ENCODE measurements at regions not wholly inside any gene's neighbourhood (a gene's known extent, or its start where the extent isn't known, plus 50 kb on each side); places are given as distances from the start of the nearest gene placed in this dataset.

DNA sequence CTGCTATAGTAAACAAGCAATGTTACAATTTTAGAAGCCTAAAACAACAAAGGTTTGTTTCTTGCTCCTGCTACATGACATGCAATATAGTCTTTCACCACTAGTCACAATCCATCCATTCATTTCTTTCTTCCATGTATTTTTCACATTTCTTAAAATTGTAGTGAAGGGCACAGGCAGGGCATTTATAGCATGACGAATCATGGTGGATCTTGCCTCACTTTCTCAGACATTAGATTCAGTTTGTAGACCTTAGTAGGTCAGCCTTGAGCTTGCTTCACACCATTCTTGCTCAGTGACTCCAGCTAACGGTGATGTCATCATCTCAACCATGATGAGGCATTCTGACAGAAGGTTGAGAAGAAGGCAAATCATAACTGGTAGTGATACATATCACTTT lies 546.8 kb downstream of the TBL1XR1 start:
- DNase-seq (ENCODE audit: low spot score) = no peak
- H3K27ac ChIP-seq (ENCODE audit: low read depth, low read length, poor library complexity, severe bottlenecking) = no peak overlapping the region
- ChIA-PET POLR2A (interaction anchor here (0.6 kb wide), 1 partner anchor 18 kb away, joined by 3 read pairs; no protein-coding TSS in a partner anchor), CTCF (ENCODE audit: unreplicated experiment) (no interaction called here)
- no peak overlapping the region for H2AFZ ChIP-seq (ENCODE audit: low read length)
- H3K4me3 ChIP-seq (ENCODE audit: low read depth, low read length, poor library complexity, severe bottlenecking) = no peak overlapping the region
- TF ChIP-seq EZH2phosphoT487 (IDR thresholded peaks at IDR 0.05; ENCODE audit: borderline replicate concordance, low read depth, low read length) = no peak
- TF ChIP-seq, protein P1, sequence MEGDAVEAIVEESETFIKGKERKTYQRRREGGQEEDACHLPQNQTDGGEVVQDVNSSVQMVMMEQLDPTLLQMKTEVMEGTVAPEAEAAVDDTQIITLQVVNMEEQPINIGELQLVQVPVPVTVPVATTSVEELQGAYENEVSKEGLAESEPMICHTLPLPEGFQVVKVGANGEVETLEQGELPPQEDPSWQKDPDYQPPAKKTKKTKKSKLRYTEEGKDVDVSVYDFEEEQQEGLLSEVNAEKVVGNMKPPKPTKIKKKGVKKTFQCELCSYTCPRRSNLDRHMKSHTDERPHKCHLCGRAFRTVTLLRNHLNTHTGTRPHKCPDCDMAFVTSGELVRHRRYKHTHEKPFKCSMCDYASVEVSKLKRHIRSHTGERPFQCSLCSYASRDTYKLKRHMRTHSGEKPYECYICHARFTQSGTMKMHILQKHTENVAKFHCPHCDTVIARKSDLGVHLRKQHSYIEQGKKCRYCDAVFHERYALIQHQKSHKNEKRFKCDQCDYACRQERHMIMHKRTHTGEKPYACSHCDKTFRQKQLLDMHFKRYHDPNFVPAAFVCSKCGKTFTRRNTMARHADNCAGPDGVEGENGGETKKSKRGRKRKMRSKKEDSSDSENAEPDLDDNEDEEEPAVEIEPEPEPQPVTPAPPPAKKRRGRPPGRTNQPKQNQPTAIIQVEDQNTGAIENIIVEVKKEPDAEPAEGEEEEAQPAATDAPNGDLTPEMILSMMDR (conservative IDR thresholded peaks at IDR 0.05; ENCODE audit: low read length) = peak; percentile 52
- no peaks in the 10 kb centered on the region; the same call in 1 of the 2 replicates for H3K9me2 ChIP-seq (ENCODE audit: insufficient read depth, low read length)
- no peak overlapping the region for H3K4me2 ChIP-seq (ENCODE audit: low read length)
- no peaks in the 10 kb centered on the region for H3K36me3 ChIP-seq (ENCODE audit: insufficient read depth, low read length)
- BruUV-seq (replicated peaks) = no TSS peak
- no peaks in the 10 kb centered on the region for H3K9me3 ChIP-seq (ENCODE audit: low read length)
- intact Hi-C loops (cut with micrococcal nuclease; ENCODE audit: unreplicated experiment) = no loop called here
- no peaks in the 10 kb centered on the region for H4K20me1 ChIP-seq (ENCODE audit: insufficient read depth, low read length)
- H3K79me2 ChIP-seq (ENCODE audit: insufficient read depth, low read depth, low read length) = no peaks in the 10 kb centered on the region
- H3K4me1 ChIP-seq (ENCODE audit: insufficient read depth, low read length, poor library complexity, severe bottlenecking) = no peaks in the 10 kb centered on the region

DNA sequence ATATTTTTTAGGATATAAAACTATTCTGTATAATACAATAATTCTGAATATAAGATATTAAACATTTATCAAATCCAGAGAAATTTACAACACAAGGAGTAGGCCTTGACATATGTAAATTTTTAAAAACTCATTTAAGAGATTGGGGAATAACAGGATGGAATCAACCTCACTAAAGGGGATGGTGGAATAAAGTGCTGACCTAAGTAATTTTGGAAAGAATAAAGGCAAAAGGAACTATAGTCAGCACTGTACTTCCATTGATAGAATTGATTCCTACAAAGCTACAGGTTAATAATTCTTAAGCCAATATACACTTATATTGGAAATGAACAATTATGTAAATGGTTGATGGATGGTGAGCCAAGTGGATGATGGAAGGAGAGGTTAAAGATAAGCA lies 549.3 kb downstream of the TBL1XR1 start:
- Histone ChIP-seq H3K4me1 (ENCODE audit: insufficient read depth, low read length, poor library complexity, severe bottlenecking) (no peaks in the 10 kb centered on the region), H4K20me1 (ENCODE audit: insufficient read depth, low read length) (no peaks in the 10 kb centered on the region), H3K27ac (ENCODE audit: low read depth, low read length, poor library complexity, severe bottlenecking) (no peak overlapping the region), H3K79me2 (ENCODE audit: insufficient read depth, low read depth, low read length) (no peaks in the 10 kb centered on the region), H3K9me3 (ENCODE audit: low read length) (no peaks in the 10 kb centered on the region), H3K9me2 (ENCODE audit: insufficient read depth, low read length) (no peaks in the 10 kb centered on the region; the same call in 1 of the 2 replicates), H3K36me3 (ENCODE audit: insufficient read depth, low read length) (no peaks in the 10 kb centered on the region), H3K4me3 (ENCODE audit: low read depth, low read length, poor library complexity, severe bottlenecking) (no peak overlapping the region), H2AFZ (ENCODE audit: low read length) (no peak overlapping the region), H3K4me2 (ENCODE audit: low read length) (no peak overlapping the region)
- no TSS peak for BruUV-seq (replicated peaks)
- ChIA-PET POLR2A (interaction anchor here (0.6 to 1.1 kb wide), 2 partner anchors 231 to 344 kb away, joined by 3 to 4 read pairs; no protein-coding TSS in a partner anchor), CTCF (ENCODE audit: unreplicated experiment) (no interaction called here)
- TF ChIP-seq EZH2phosphoT487 (IDR thresholded peaks at IDR 0.05; ENCODE audit: borderline replicate concordance, low read depth, low read length) = no peak
- TF ChIP-seq, protein P1 (conservative IDR thresholded peaks at IDR 0.05; ENCODE audit: low read length) = no peak
- DNase-seq (ENCODE audit: low spot score) = no peak
- intact Hi-C loops (cut with micrococcal nuclease; ENCODE audit: unreplicated experiment) = no loop called here

DNA sequence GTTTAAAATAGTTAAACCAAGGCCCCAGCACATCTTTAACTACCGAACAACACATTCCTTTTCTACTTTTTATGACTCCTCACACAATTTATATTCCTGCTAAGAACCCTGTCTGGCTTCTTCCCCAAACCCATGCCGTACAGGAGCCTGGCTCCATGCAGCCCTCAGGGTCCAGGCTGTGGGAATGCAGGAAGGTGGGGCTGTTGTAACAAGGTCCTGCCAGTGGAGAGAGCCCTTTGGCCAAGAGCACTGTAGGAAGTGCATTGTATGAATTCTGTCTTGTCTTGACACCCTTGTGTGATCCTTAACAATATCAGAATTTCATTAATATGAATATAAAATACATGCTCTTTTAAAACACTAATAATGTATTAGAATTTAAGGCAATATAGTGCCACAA lies 563.8 kb downstream of the TBL1XR1 start:
- CTCF ChIA-PET (ENCODE audit: unreplicated experiment) = no interaction called here

More for the DNA sequence above, 563.8 kb downstream of the TBL1XR1 start:
- Histone ChIP-seq H3K9me2 (ENCODE audit: insufficient read depth, low read length) (no peaks in the 10 kb centered on the region), H3K79me2 (ENCODE audit: insufficient read depth, low read depth, low read length) (no peaks in the 10 kb centered on the region), H3K9me3 (ENCODE audit: low read length) (no peaks in the 10 kb centered on the region), H3K36me3 (ENCODE audit: insufficient read depth, low read length) (no peaks in the 10 kb centered on the region), H2AFZ (ENCODE audit: low read length) (no peak overlapping the region), H3K4me3 (ENCODE audit: low read depth, low read length, poor library complexity, severe bottlenecking) (no peak overlapping the region), H4K20me1 (ENCODE audit: insufficient read depth, low read length) (no peaks in the 10 kb centered on the region), H3K27ac (ENCODE audit: low read depth, low read length, poor library complexity, severe bottlenecking) (no peak overlapping the region), H3K4me2 (ENCODE audit: low read length) (no peak overlapping the region), H3K4me1 (ENCODE audit: insufficient read depth, low read length, poor library complexity, severe bottlenecking) (no peaks in the 10 kb centered on the region)
- no peak for DNase-seq (ENCODE audit: low spot score)
- intact Hi-C loops (cut with micrococcal nuclease; ENCODE audit: unreplicated experiment) = no loop called here
- POLR2A ChIA-PET = interaction anchor here (0.6 to 0.9 kb wide), 2 partner anchors 10 to 1075 kb away, joined by 3 to 6 read pairs; no protein-coding TSS in a partner anchor
- no TSS peak for BruUV-seq (replicated peaks)
- TF ChIP-seq, protein P1 (conservative IDR thresholded peaks at IDR 0.05; ENCODE audit: low read length) = no peak
- TF ChIP-seq EZH2phosphoT487 (IDR thresholded peaks at IDR 0.05; ENCODE audit: borderline replicate concordance, low read depth, low read length) = no peak
